HL-60 (cell line): ENCODE measurements at regions not wholly inside any gene's neighbourhood (a gene's known extent, or its start where the extent isn't known, plus 50 kb on each side); places are given as distances from the start of the nearest gene placed in this dataset.

Source experiments
- POLR2AphosphoS5 ChIP-seq: IDR thresholded peaks from 2 replicates; pipeline ENCODE4 v1.6.1; 2012; ENCODE audit warnings: low read depth
- TF ChIP-seq, protein P1 (sequence below): IDR thresholded peaks from one replicate; pipeline ENCODE4 v1.5.1; 2011; ENCODE audit warnings: low read length, control low read depth, inconsistent platforms; ENCODE audit not compliant: insufficient read depth

DNA sequence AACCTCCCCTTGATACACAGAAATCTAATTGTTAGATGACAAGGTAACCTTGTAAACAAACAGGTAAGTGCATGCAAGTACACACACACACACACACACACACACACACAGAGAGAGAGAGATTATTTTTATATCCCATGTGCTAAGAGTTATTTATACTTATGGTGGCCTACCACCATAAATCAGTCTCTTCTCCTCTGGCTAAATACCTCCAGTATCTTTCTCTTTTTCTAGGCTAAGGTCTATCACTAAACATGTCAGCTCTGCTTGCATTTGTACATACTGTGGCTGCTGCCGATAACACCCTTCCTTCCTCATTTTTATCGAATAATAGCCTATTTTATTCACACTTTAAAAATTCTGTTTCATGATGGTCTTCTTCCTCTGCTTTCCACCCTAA is 172.4 kb downstream of the CNTN3 start:
- TF ChIP-seq, protein P1, sequence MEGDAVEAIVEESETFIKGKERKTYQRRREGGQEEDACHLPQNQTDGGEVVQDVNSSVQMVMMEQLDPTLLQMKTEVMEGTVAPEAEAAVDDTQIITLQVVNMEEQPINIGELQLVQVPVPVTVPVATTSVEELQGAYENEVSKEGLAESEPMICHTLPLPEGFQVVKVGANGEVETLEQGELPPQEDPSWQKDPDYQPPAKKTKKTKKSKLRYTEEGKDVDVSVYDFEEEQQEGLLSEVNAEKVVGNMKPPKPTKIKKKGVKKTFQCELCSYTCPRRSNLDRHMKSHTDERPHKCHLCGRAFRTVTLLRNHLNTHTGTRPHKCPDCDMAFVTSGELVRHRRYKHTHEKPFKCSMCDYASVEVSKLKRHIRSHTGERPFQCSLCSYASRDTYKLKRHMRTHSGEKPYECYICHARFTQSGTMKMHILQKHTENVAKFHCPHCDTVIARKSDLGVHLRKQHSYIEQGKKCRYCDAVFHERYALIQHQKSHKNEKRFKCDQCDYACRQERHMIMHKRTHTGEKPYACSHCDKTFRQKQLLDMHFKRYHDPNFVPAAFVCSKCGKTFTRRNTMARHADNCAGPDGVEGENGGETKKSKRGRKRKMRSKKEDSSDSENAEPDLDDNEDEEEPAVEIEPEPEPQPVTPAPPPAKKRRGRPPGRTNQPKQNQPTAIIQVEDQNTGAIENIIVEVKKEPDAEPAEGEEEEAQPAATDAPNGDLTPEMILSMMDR, result no peak
- TF ChIP-seq POLR2AphosphoS5, result no peak
